Glutamatergic neuron (in vitro differentiated cells): ENCODE measurements at regions not wholly inside any gene's neighbourhood (a gene's known extent, or its start where the extent isn't known, plus 50 kb on each side); places are given as distances from the start of the nearest gene placed in this dataset.

ENCODE experiments used
- DNase-seq: peaks from one replicate; pipeline ENCODE4 v3.0.0; 2022
- H3K27ac Mint-ChIP-seq: one replicate; pipeline ENCODE4 v1.8.0; 2020; ENCODE audit warnings: mild to moderate bottlenecking, mixed read lengths, inconsistent platforms; ENCODE audit not compliant: unreplicated experiment
- H3K27me3 Mint-ChIP-seq: one replicate; pipeline ENCODE4 v1.8.0; 2020; ENCODE audit warnings: mild to moderate bottlenecking, moderate library complexity, mixed read lengths, inconsistent platforms; ENCODE audit not compliant: unreplicated experiment
- H3K36me3 Mint-ChIP-seq: one replicate; pipeline ENCODE4 v1.8.0; 2020; ENCODE audit warnings: mild to moderate bottlenecking, mixed read lengths, inconsistent platforms; ENCODE audit not compliant: unreplicated experiment
- H3K4me1 Mint-ChIP-seq: one replicate; pipeline ENCODE4 v1.8.0; 2020; ENCODE audit warnings: mild to moderate bottlenecking, low read depth, mixed read lengths, inconsistent platforms; ENCODE audit not compliant: unreplicated experiment
- H3K4me3 Mint-ChIP-seq: one replicate; pipeline ENCODE4 v1.8.0; 2020; ENCODE audit warnings: mild to moderate bottlenecking, mixed read lengths, inconsistent platforms; ENCODE audit not compliant: unreplicated experiment
- H3K9me3 Mint-ChIP-seq: one replicate; pipeline ENCODE4 v1.8.0; 2020; ENCODE audit warnings: mild to moderate bottlenecking, moderate library complexity, mixed read lengths, inconsistent platforms; ENCODE audit not compliant: unreplicated experiment
- CTCF ChIP-seq: fragments of 200-600 bp; sonication (generic); IDR thresholded peaks from one replicate; pipeline ENCODE4 v1.5.0; 2021; ENCODE audit not compliant: partially characterized antibody, unreplicated experiment

DNA sequence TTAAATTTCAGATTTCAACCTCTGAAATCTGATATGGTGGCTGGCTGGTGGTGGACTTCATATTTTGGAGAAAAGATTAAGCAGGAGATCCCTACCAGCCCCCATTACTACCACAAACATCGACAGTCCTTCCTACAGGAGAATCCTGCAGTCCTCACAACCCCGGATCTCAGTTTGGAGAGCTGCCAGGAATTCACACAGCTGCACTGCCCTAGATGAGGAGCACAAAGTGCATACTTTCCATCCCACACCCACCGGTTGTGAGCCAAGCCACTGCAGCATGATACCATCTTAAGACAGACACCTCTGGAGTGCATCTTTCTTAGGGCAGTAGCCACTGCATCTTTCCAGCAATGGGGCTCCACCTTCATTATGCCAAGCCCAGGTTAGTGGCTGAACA, 185.5 kb upstream of the GPR149 start:
- no peak overlapping the region for H3K27ac Mint-ChIP-seq
- H3K4me1 Mint-ChIP-seq, result no peaks in the 10 kb centered on the region
- H3K27me3 Mint-ChIP-seq, result no peaks in the 10 kb centered on the region
- no peak for DNase-seq
- TF ChIP-seq CTCF, result no peak
- no peak overlapping the region for H3K4me3 Mint-ChIP-seq
- H3K9me3 Mint-ChIP-seq, result peaks cover 3% of the 10 kb centered on the region
- no peaks in the 10 kb centered on the region for H3K36me3 Mint-ChIP-seq

GRCh38 chr3:154614601-154615000, 184.6 kb upstream of the GPR149 start:
- Mint-ChIP-seq H3K4me1 (no peaks in the 10 kb centered on the region), H3K27ac (no peak overlapping the region), H3K9me3 (peaks cover 3% of the 10 kb centered on the region), H3K36me3 (no peaks in the 10 kb centered on the region), H3K27me3 (no peaks in the 10 kb centered on the region), H3K4me3 (no peak overlapping the region)
- no peak for TF ChIP-seq CTCF
- DNase-seq, result no peak

DNA sequence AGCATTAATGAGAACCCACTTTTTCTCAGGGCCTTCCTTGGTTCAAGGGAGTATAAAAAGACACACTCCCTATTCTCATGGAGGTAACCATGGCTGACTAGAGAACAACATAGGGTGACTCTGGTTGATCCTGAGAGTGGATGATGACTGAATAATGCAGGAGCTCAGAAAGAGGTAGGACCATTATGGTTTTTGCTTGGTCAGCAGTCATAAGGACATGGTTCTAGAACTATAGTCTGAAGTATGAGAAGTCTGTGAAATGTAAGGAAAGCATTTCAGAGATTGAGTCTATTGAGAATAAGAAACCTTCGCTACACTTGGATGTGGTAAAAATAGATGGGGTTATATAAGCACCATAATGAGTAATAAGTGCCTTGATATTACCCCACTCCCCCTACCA, 184.1 kb upstream of the GPR149 start:
- no peak for DNase-seq
- H3K36me3 Mint-ChIP-seq, result no peaks in the 10 kb centered on the region
- no peaks in the 10 kb centered on the region for H3K27me3 Mint-ChIP-seq
- H3K4me1 Mint-ChIP-seq, result no peaks in the 10 kb centered on the region
- H3K4me3 Mint-ChIP-seq, result no peak overlapping the region
- no peak for TF ChIP-seq CTCF
- H3K27ac Mint-ChIP-seq, result no peak overlapping the region
- peaks cover 3% of the 10 kb centered on the region for H3K9me3 Mint-ChIP-seq

DNA sequence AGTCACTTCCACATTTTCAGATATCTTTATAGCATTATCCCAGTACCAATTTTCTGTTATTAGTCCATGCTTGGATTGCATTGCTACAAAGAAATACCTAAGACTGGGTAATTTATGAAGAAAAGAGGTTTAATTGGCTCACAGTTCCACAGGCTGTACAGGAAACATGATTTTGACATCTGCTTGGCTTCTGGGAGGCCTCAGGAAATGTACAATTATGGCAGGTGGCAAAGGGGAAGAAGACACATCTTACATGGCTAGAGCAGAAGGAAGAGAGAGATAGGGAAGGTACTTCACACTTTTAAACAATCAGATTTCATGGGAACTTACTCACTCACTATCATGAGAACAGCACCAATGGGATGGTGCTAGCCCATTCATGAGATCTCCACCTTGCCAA, 172.3 kb upstream of the GPR149 start:
- H3K9me3 Mint-ChIP-seq, result peaks cover 2% of the 10 kb centered on the region
- no peaks in the 10 kb centered on the region for H3K36me3 Mint-ChIP-seq
- H3K4me3 Mint-ChIP-seq, result no peak overlapping the region
- TF ChIP-seq CTCF, result no peak
- no peaks in the 10 kb centered on the region for H3K27me3 Mint-ChIP-seq
- H3K4me1 Mint-ChIP-seq, result no peaks in the 10 kb centered on the region
- no peak for DNase-seq
- H3K27ac Mint-ChIP-seq, result no peak overlapping the region

DNA sequence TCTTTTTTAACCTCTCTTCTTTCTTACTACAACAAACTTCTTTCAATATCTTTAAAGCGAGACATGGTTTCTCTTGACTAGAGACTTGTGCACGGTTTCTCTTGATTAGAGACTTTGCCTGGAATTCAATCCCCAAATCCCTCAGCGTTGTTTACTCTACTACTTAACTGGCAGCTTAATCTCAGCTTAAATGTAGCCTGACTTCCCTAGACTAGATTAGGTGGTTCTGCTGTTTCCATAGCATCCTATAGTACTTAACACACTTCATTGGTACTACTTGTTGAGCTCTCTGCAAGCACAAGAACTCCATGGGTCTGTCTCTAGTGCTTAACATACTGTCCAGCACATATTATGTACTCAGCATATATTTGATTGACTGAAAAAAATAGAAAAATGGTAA, 168.2 kb upstream of the GPR149 start:
- no peak for TF ChIP-seq CTCF
- H3K4me3 Mint-ChIP-seq, result no peak overlapping the region
- no peak overlapping the region for H3K27ac Mint-ChIP-seq
- no peaks in the 10 kb centered on the region for H3K36me3 Mint-ChIP-seq
- H3K4me1 Mint-ChIP-seq, result no peaks in the 10 kb centered on the region
- H3K27me3 Mint-ChIP-seq, result no peaks in the 10 kb centered on the region
- no peak for DNase-seq
- peaks cover 2% of the 10 kb centered on the region for H3K9me3 Mint-ChIP-seq
